HEK293 (cell line): ENCODE measurements at regions not wholly inside any gene's neighbourhood (a gene's known extent, or its start where the extent isn't known, plus 50 kb on each side); places are given as distances from the start of the nearest gene placed in this dataset.

ENCODE experiments used
- CTCF ChIA-PET: fragments of 350-600 bp; formaldehyde crosslinking; extraction: SDS; loops from one replicate; lab custom pipeline; 2021; ENCODE audit warnings: antibody characterized with exemption; lab: Yijun Ruan, JAX
- POLR2A ChIA-PET: fragments of 300-600 bp; formaldehyde crosslinking; extraction: SDS; loops from one replicate; lab custom pipeline; 2020; ENCODE audit warnings: antibody characterized with exemption, inconsistent platforms; lab: Yijun Ruan, JAX
- H3K27ac ChIP-seq: fragments of 200-500 bp; sonication (Bioruptor generic); 2 replicates; pipeline ENCODE4 v1.5.1; 2014; ENCODE audit warnings: low read depth, low read length, control low read depth, inconsistent platforms; ENCODE audit errors: extremely low read depth
- H3K36me3 ChIP-seq, 2 experiments: fragments of 200-500 bp in 1 of 2; sonication (Bioruptor generic) in 1 of 2; 1 replicate in 1 of 2; 2 replicates in 1 of 2; pipeline ENCODE4 v1.5.1; 2014 to 2017; ENCODE audit warnings: inconsistent platforms in 2 of 2, low read length in 2 of 2; ENCODE audit not compliant: control insufficient read depth in 2 of 2, insufficient read depth in 1 of 2
- H3K4me1 ChIP-seq: fragments of 200-500 bp; sonication (Bioruptor generic); 2 replicates; pipeline ENCODE4 v1.5.1; 2014; ENCODE audit warnings: mild to moderate bottlenecking, low read length, inconsistent platforms; ENCODE audit not compliant: control insufficient read depth, insufficient read depth
- H3K4me3 ChIP-seq: 2 replicates; pipeline ENCODE4 v1.5.1; 2011; ENCODE audit warnings: low read depth, mild to moderate bottlenecking, control low read depth, low read length, moderate library complexity
- H3K9me3 ChIP-seq: fragments of 200-500 bp; sonication (Bioruptor generic); 2 replicates; pipeline ENCODE4 v1.5.1; 2014; ENCODE audit warnings: low read depth, low read length, inconsistent platforms; ENCODE audit not compliant: control insufficient read depth, insufficient read depth
- ATF2 ChIP-seq: fragments of 450-650 bp; formaldehyde crosslinking; IDR thresholded peaks from 2 replicates; pipeline ENCODE4 v1.5.1; 2016; ENCODE audit warnings: missing biosample characterization, missing genetic modification characterization, low read depth
- GLIS1 ChIP-seq: fragments of 450-650 bp; formaldehyde crosslinking; IDR thresholded peaks from 2 replicates; pipeline ENCODE4 v1.5.1; 2016; ENCODE audit warnings: missing biosample characterization, missing genetic modification characterization
- MYNN ChIP-seq: fragments of 450-650 bp; formaldehyde crosslinking; IDR thresholded peaks from 2 replicates; pipeline ENCODE4 v1.5.1; 2016; ENCODE audit warnings: missing biosample characterization, missing genetic modification characterization, borderline replicate concordance
- PRDM10 ChIP-seq: fragments of 450-650 bp; formaldehyde crosslinking; IDR thresholded peaks from 2 replicates; pipeline ENCODE4 v1.5.1; 2016; ENCODE audit warnings: missing biosample characterization, missing genetic modification characterization
- SP2 ChIP-seq: fragments of 450-650 bp; formaldehyde crosslinking; IDR thresholded peaks from 2 replicates; pipeline ENCODE4 v1.5.1; 2016; ENCODE audit warnings: missing biosample characterization, missing genetic modification characterization
- ZBTB17 ChIP-seq: fragments of 450-650 bp; formaldehyde crosslinking; IDR thresholded peaks from 2 replicates; pipeline ENCODE4 v1.5.1; 2016; ENCODE audit warnings: missing biosample characterization, missing genetic modification characterization
- ZBTB26 ChIP-seq: fragments of 450-650 bp; formaldehyde crosslinking; optimal IDR thresholded peaks from 2 replicates; pipeline ENCODE3; 2016; ENCODE audit warnings: missing biosample characterization, mild to moderate bottlenecking, missing genetic modification characterization
- ZBTB49 ChIP-seq: fragments of 450-650 bp; formaldehyde crosslinking; IDR thresholded peaks from 2 replicates; pipeline ENCODE4 v1.5.1; 2016; ENCODE audit warnings: missing biosample characterization, missing genetic modification characterization, low read depth
- ZNF169 ChIP-seq: fragments of 450-650 bp; formaldehyde crosslinking; IDR thresholded peaks from 2 replicates; pipeline ENCODE4 v1.5.1; 2016; ENCODE audit warnings: missing biosample characterization, missing genetic modification characterization
- ZNF175 ChIP-seq: fragments of 450-650 bp; formaldehyde crosslinking; IDR thresholded peaks from 2 replicates; pipeline ENCODE4 v1.5.1; 2016; ENCODE audit warnings: missing biosample characterization, missing genetic modification characterization
- ZNF341 ChIP-seq: fragments of 450-650 bp; formaldehyde crosslinking; IDR thresholded peaks from 2 replicates; pipeline ENCODE4; 2016; ENCODE audit warnings: low read depth, missing biosample characterization, missing genetic modification characterization
- ZNF394 ChIP-seq: fragments of 450-650 bp; formaldehyde crosslinking; IDR thresholded peaks from 2 replicates; pipeline ENCODE4 v1.5.1; 2016; ENCODE audit warnings: missing biosample characterization, missing genetic modification characterization, mild to moderate bottlenecking, moderate library complexity, borderline replicate concordance
- ZNF423 ChIP-seq: fragments of 450-650 bp; formaldehyde crosslinking; IDR thresholded peaks from 2 replicates; pipeline ENCODE4 v1.5.1; 2016; ENCODE audit warnings: missing biosample characterization, missing genetic modification characterization
- ZNF596 ChIP-seq: fragments of 450-650 bp; IDR thresholded peaks from 2 replicates; pipeline ENCODE4 v1.5.0; 2018; ENCODE audit warnings: missing biosample characterization, mild to moderate bottlenecking, missing genetic modification characterization, moderate library complexity
- TF ChIP-seq, protein P1 (sequence below): fragments of 450-650 bp; formaldehyde crosslinking; conservative IDR thresholded peaks from 2 replicates; pipeline ENCODE4 v1.5.1; 2016; ENCODE audit warnings: low read depth, missing biosample characterization, missing genetic modification characterization
- TF ChIP-seq, protein P2 (sequence below): fragments of 450-650 bp; formaldehyde crosslinking; IDR thresholded peaks from 2 replicates; pipeline ENCODE4 v1.5.1; 2016; ENCODE audit warnings: missing biosample characterization, missing genetic modification characterization
- TF ChIP-seq, protein P3 (sequence below): fragments of 450-650 bp; formaldehyde crosslinking; IDR thresholded peaks from 2 replicates; pipeline ENCODE4 v1.5.1; 2016; ENCODE audit warnings: missing biosample characterization, missing genetic modification characterization
- TF ChIP-seq, protein P4 (sequence below): fragments of 450-650 bp; formaldehyde crosslinking; IDR thresholded peaks from 2 replicates; pipeline ENCODE4 v1.5.1; 2016; ENCODE audit warnings: missing biosample characterization, missing genetic modification characterization

DNA sequence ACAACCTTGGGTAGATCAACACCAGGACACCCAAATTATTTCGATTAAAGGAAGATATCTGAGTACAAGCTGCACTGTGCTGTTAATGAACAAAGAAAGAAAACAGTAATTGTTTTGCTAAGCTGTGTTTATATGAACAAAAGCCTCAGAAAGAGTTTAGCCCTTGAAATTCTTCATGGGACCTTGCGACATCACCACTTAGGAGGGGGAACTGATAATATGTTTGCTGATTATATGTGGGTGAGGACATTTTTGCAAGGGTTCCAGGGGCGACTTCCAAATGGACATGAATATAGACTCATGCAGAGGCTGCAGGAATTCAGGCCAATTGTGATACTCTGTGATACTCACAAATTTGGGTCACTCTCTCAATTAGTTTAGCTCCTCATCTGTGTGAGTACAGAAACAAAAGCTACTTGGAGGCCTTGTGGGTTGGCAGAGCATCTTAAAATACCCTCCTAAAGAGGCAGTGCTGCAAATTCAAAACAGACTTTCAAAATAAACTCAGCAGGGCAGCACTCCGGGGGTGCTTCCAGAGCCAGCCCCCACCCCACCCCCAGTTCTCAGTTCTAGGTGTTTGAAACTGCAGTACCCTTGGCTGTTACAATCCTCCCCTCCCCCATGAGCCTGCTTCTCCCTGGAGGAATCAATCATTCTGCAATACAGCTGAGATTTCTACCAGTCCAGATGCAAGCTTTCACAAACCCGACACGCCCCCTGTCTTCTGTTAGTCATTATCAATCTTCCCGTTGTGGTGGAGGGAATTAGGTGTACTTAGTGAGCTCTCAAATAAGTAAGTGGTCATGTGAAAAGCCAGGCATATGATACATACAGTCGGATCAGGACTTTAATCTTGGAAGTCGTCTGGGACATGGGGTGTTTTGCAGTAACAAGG lies 97.0 kb upstream of the MBNL2 start:
- Histone ChIP-seq H3K9me3 (no peaks in the 10 kb centered on the region), H3K4me1 (peaks cover 13% of the 10 kb centered on the region; the same call in 1 of the 2 replicates), H3K36me3 (no peaks in the 10 kb centered on the region), H3K4me3 (no peak overlapping the region), H3K27ac (no peak overlapping the region)
- POLR2A ChIA-PET, result interaction anchor here (0.7 kb wide), 2 partner anchors 8 to 212 kb away, joined by 3 read pairs; no protein-coding TSS in a partner anchor
- CTCF ChIA-PET, result interaction anchor here (0.7 to 1.7 kb wide), 6 partner anchors 15 to 217 kb away, joined by 3 to 11 read pairs (median 4); no protein-coding TSS in a partner anchor
- TF ChIP-seq, protein P1, sequence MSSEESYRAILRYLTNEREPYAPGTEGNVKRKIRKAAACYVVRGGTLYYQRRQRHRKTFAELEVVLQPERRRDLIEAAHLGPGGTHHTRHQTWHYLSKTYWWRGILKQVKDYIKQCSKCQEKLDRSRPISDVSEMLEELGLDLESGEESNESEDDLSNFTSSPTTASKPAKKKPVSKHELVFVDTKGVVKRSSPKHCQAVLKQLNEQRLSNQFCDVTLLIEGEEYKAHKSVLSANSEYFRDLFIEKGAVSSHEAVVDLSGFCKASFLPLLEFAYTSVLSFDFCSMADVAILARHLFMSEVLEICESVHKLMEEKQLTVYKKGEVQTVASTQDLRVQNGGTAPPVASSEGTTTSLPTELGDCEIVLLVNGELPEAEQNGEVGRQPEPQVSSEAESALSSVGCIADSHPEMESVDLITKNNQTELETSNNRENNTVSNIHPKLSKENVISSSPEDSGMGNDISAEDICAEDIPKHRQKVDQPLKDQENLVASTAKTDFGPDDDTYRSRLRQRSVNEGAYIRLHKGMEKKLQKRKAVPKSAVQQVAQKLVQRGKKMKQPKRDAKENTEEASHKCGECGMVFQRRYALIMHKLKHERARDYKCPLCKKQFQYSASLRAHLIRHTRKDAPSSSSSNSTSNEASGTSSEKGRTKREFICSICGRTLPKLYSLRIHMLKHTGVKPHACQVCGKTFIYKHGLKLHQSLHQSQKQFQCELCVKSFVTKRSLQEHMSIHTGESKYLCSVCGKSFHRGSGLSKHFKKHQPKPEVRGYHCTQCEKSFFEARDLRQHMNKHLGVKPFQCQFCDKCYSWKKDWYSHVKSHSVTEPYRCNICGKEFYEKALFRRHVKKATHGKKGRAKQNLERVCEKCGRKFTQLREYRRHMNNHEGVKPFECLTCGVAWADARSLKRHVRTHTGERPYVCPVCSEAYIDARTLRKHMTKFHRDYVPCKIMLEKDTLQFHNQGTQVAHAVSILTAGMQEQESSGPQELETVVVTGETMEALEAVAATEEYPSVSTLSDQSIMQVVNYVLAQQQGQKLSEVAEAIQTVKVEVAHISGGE (tag by site-specific recombination), result no peak
- TF ChIP-seq ZNF175 (tag by site-specific recombination) (no peak), ZNF596 (tag by site-specific recombination) (no peak), ZNF423 (tag by site-specific recombination) (0 out of 2 replicates have a peak, but pooled peaks have one; percentile 40), ZBTB49 (tag by site-specific recombination) (no peak), ZNF394 (tag by site-specific recombination) (no peak), ZNF341 (tag by site-specific recombination) (peak; percentile 59), ZNF169 (no peak), ATF2 (tag by site-specific recombination) (no peak), PRDM10 (peak; percentile 72), MYNN (tag by site-specific recombination) (0 out of 2 replicates have a peak, but pooled peaks have one; percentile 21), SP2 (tag by site-specific recombination) (peak; percentile 32; the same call in 1 of the 2 replicates), ZBTB26 (tag by site-specific recombination) (no peak), GLIS1 (peak; percentile 52), ZBTB17 (peak; percentile 60; the same call in 1 of the 2 replicates)
- TF ChIP-seq, protein P2, sequence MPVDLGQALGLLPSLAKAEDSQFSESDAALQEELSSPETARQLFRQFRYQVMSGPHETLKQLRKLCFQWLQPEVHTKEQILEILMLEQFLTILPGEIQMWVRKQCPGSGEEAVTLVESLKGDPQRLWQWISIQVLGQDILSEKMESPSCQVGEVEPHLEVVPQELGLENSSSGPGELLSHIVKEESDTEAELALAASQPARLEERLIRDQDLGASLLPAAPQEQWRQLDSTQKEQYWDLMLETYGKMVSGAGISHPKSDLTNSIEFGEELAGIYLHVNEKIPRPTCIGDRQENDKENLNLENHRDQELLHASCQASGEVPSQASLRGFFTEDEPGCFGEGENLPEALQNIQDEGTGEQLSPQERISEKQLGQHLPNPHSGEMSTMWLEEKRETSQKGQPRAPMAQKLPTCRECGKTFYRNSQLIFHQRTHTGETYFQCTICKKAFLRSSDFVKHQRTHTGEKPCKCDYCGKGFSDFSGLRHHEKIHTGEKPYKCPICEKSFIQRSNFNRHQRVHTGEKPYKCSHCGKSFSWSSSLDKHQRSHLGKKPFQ (tag by site-specific recombination), result no peak
- TF ChIP-seq, protein P3, sequence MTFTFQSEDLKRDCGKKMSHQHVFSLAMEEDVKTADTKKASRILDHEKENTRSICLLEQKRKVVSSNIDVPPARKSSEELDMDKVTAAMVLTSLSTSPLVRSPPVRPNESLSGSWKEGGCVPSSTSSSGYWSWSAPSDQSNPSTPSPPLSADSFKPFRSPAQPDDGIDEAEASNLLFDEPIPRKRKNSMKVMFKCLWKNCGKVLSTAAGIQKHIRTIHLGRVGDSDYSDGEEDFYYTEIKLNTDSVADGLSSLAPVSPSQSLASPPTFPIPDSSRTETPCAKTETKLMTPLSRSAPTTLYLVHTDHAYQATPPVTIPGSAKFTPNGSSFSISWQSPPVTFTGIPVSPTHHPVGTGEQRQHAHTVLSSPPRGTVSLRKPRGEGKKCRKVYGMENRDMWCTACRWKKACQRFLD (tag by site-specific recombination), result no peak
- TF ChIP-seq, protein P4, sequence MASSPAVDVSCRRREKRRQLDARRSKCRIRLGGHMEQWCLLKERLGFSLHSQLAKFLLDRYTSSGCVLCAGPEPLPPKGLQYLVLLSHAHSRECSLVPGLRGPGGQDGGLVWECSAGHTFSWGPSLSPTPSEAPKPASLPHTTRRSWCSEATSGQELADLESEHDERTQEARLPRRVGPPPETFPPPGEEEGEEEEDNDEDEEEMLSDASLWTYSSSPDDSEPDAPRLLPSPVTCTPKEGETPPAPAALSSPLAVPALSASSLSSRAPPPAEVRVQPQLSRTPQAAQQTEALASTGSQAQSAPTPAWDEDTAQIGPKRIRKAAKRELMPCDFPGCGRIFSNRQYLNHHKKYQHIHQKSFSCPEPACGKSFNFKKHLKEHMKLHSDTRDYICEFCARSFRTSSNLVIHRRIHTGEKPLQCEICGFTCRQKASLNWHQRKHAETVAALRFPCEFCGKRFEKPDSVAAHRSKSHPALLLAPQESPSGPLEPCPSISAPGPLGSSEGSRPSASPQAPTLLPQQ (tag by site-specific recombination), result no peak
